ENCODE measurements at regions not wholly inside any gene's neighbourhood (a gene's known extent, or its start where the extent isn't known, plus 50 kb on each side); places are given as distances from the start of the nearest gene placed in this dataset.

GRCh38 chr6:75546381-75546780 lies 52.8 kb upstream of the FILIP1 start:
- TF ChIP-seq JUND (IDR thresholded peaks at IDR 0.05; ENCODE audit: low read depth) = no peak
- DNase-seq (ENCODE audit: low read depth in 1 of 2, low spot score in 1 of 2) = peak in 1 of 2 experiments; percentile 33
- in situ Hi-C loops (cut with HindIII; ENCODE audit: low pct_unique_long_range_greater_than_20kb, low sequenced_read_pairs) = no loop called here

- in situ Hi-C loops (cut with HindIII; ENCODE audit: low pct_unique_long_range_greater_than_20kb, low sequenced_read_pairs) = no loop called here
- no peak for DNase-seq (ENCODE audit: low read depth in 1 of 2, low spot score in 1 of 2)
- TF ChIP-seq JUND (IDR thresholded peaks at IDR 0.05; ENCODE audit: low read depth) = no peak
Measured at GRCh38 chr6:75550544-75551167, 51.0 kb upstream of the SENP6 start.

GRCh38 chr6:75551367-75551952 lies 50.2 kb upstream of the SENP6 start:
- TF ChIP-seq JUND (IDR thresholded peaks at IDR 0.05; ENCODE audit: low read depth) = no peak
- in situ Hi-C loops (cut with HindIII; ENCODE audit: low pct_unique_long_range_greater_than_20kb, low sequenced_read_pairs) = no loop called here
- DNase-seq (ENCODE audit: low read depth in 1 of 2, low spot score in 1 of 2) = no peak

Data from T47D (cell line).